ENCODE measurements at regions not wholly inside any gene's neighbourhood (a gene's known extent, or its start where the extent isn't known, plus 50 kb on each side); places are given as distances from the start of the nearest gene placed in this dataset.
A peak's percentile ranks its signal among the peaks of the same experiment; 100 is the strongest.

- CTCF ChIA-PET: interaction anchor here (0.7 kb wide), 1 partner anchor 1163 kb away, joined by 3 read pairs; no protein-coding TSS in a partner anchor
- POLR2A ChIA-PET: no interaction called here
- H3K36me3 ChIP-seq (ENCODE audit: control insufficient read depth in 2 of 2, insufficient read depth in 1 of 2, low read length in 2 of 2): no peaks in the 10 kb centered on the region
- no peak overlapping the region for H3K4me3 ChIP-seq (ENCODE audit: low read depth, low read length)
- TF ChIP-seq ZBTB44 (tag by site-specific recombination; IDR thresholded peaks at IDR 0.05): no peak
- TF ChIP-seq HOXD13 (CRISPR knock-in tag; IDR thresholded peaks at IDR 0.05; ENCODE audit: borderline replicate concordance): no peak
- no peak for TF ChIP-seq PRDM4 (tag by site-specific recombination; IDR thresholded peaks at IDR 0.05)
- no peak for TF ChIP-seq PRDM2 (tag by site-specific recombination; IDR thresholded peaks at IDR 0.05; ENCODE audit: borderline replicate concordance)
- TF ChIP-seq ZNF837 (tag by site-specific recombination; IDR thresholded peaks at IDR 0.05): no peak
- no peak for TF ChIP-seq ELK4 (IDR thresholded peaks at IDR 0.05; ENCODE audit: borderline replicate concordance, low read depth, low read length)
- no peaks in the 10 kb centered on the region for H3K9me3 ChIP-seq (ENCODE audit: control insufficient read depth, insufficient read depth, low read depth, low read length)
- no peak overlapping the region for H3K27ac ChIP-seq (ENCODE audit: extremely low read depth, low read depth, low read length)
- no peaks in the 10 kb centered on the region for H3K4me1 ChIP-seq (ENCODE audit: control insufficient read depth, insufficient read depth, low read length)
Observed at GRCh38 chr5:124039410-124039809, 527.4 kb downstream of the CSNK1G3 start.

- H3K9me3 ChIP-seq (ENCODE audit: control insufficient read depth, insufficient read depth, low read depth, low read length): no peaks in the 10 kb centered on the region
- no peak for TF ChIP-seq ZNF654 (tag by site-specific recombination; IDR thresholded peaks at IDR 0.05; ENCODE audit: low read depth)
- peak; percentile 23; the same call in 1 of the 2 replicates for TF ChIP-seq PRDM6 (tag by site-specific recombination; IDR thresholded peaks at IDR 0.05)
- no peaks in the 10 kb centered on the region for H3K4me1 ChIP-seq (ENCODE audit: control insufficient read depth, insufficient read depth, low read length)
- ChIA-PET CTCF (no interaction called here), POLR2A (no interaction called here)
- H3K27ac ChIP-seq (ENCODE audit: extremely low read depth, low read depth, low read length): no peak overlapping the region
- no peak overlapping the region for H3K4me3 ChIP-seq (ENCODE audit: low read depth, low read length)
- no peaks in the 10 kb centered on the region for H3K36me3 ChIP-seq (ENCODE audit: control insufficient read depth in 2 of 2, insufficient read depth in 1 of 2, low read length in 2 of 2)
Observed at GRCh38 chr5:124036786-124037185, 524.8 kb downstream of the CSNK1G3 start.

Measured in HEK293 (cell line).